GM23338 (cell line): ENCODE measurements at regions not wholly inside any gene's neighbourhood (a gene's known extent, or its start where the extent isn't known, plus 50 kb on each side); places are given as distances from the start of the nearest gene placed in this dataset.

Experiments
- ATAC-seq: fragments of 200-7000 bp; cut with Tn5 transposase; 3 replicates; pipeline ENCODE4 v1.9.1; 2020
- DNase-seq: peaks from one replicate; pipeline ENCODE4 v3.0.0-alpha.2; 2015; ENCODE audit warnings: low spot score
- H2AFZ ChIP-seq: fragments of 200-600 bp; sonication (generic); 2 replicates; pipeline ENCODE4 v1.8.0; 2016; ENCODE audit warnings: antibody characterized with exemption, mild to moderate bottlenecking, moderate library complexity
- H3F3A ChIP-seq: fragments of 200-600 bp; sonication (generic); replicated peaks from 2 replicates; pipeline ENCODE4 v1.8.0; 2017; ENCODE audit warnings: antibody characterized with exemption, mixed run types, low read depth
- H3K27ac ChIP-seq: fragments of 200-600 bp; sonication (generic); 2 replicates; pipeline ENCODE4 v1.6.1; 2016; ENCODE audit warnings: low read depth
- H3K27me3 ChIP-seq: fragments of 200-600 bp; sonication (generic); 2 replicates; pipeline ENCODE4 v1.8.0; 2016; ENCODE audit warnings: mild to moderate bottlenecking, mixed run types, moderate library complexity; ENCODE audit not compliant: insufficient read depth
- H3K36me3 ChIP-seq: fragments of 200-600 bp; sonication (generic); 2 replicates; pipeline ENCODE4 v1.8.0; 2016; ENCODE audit warnings: mild to moderate bottlenecking; ENCODE audit not compliant: insufficient read depth
- H3K4me1 ChIP-seq: fragments of 200-600 bp; sonication (generic); 2 replicates; pipeline ENCODE4 v1.8.0; 2016; ENCODE audit warnings: mild to moderate bottlenecking, moderate library complexity; ENCODE audit not compliant: insufficient read depth
- H3K4me2 ChIP-seq: fragments of 200-600 bp; sonication (generic); 2 replicates; pipeline ENCODE4 v1.7.1; 2017; ENCODE audit warnings: mixed run types
- H3K4me3 ChIP-seq: fragments of 200-600 bp; sonication (generic); 2 replicates; pipeline ENCODE4 v1.6.1; 2016; ENCODE audit warnings: mixed run types
- H3K79me2 ChIP-seq: fragments of 200-600 bp; sonication (generic); replicated peaks from 2 replicates; pipeline ENCODE4 v1.8.0; 2017; ENCODE audit warnings: mild to moderate bottlenecking; ENCODE audit not compliant: insufficient read depth
- H3K9me2 ChIP-seq: fragments of 200-600 bp; sonication (generic); 2 replicates; pipeline ENCODE4 v1.8.0; 2017; ENCODE audit not compliant: insufficient read depth
- H4K20me1 ChIP-seq: fragments of 200-600 bp; sonication (generic); replicated peaks from 2 replicates; pipeline ENCODE4 v1.8.0; 2017; ENCODE audit warnings: mild to moderate bottlenecking; ENCODE audit not compliant: insufficient read depth
- H3K27ac Mint-ChIP-seq: 2 replicates; pipeline ENCODE4 v1.8.0; 2020; ENCODE audit warnings: inconsistent platforms, mild to moderate bottlenecking, moderate library complexity, mixed read lengths
- H3K27me3 Mint-ChIP-seq: 3 replicates; pipeline ENCODE4 v1.8.0; 2022; ENCODE audit warnings: low read depth, mild to moderate bottlenecking, moderate library complexity, mixed read lengths, inconsistent platforms; ENCODE audit not compliant: insufficient read depth, poor library complexity
- H3K36me3 Mint-ChIP-seq: 3 replicates; pipeline ENCODE4 v1.8.0; 2021; ENCODE audit warnings: low read depth, mild to moderate bottlenecking, inconsistent platforms, moderate library complexity, mixed read lengths
- H3K4me1 Mint-ChIP-seq: 3 replicates; pipeline ENCODE4 v1.8.0; 2020; ENCODE audit warnings: mild to moderate bottlenecking, inconsistent platforms, mixed read lengths
- H3K4me3 Mint-ChIP-seq: 3 replicates; pipeline ENCODE4 v1.8.0; 2021; ENCODE audit warnings: moderate library complexity, mild to moderate bottlenecking, inconsistent platforms, mixed read lengths
- H3K9me3 Mint-ChIP-seq: 3 replicates; pipeline ENCODE4 v1.8.0; 2020; ENCODE audit warnings: moderate library complexity, mild to moderate bottlenecking, inconsistent platforms, mixed read lengths
- CREB1 ChIP-seq: fragments of 250-450 bp; sonication (Bioruptor Pico); IDR thresholded peaks from 2 replicates; pipeline ENCODE4 v1.5.0; 2020; ENCODE audit warnings: low read depth, mild to moderate bottlenecking, moderate library complexity
- CTCF ChIP-seq, 2 experiments: fragments of 200-600 bp in 1 of 2; sonication (generic) in 1 of 2; conservative IDR thresholded peaks; 2 replicates each; pipeline versions ENCODE4 v1.5.1 to v1.6.1; 2016 to 2017; ENCODE audit warnings: antibody characterized with exemption in 2 of 2, low read depth in 2 of 2, mild to moderate bottlenecking in 2 of 2, moderate library complexity in 1 of 2
- ETS1 ChIP-seq: IDR thresholded peaks from 2 replicates; pipeline ENCODE4 v1.6.1; 2016; ENCODE audit warnings: antibody characterized with exemption
- EZH2 ChIP-seq: fragments of 200-600 bp; sonication (generic); IDR thresholded peaks from one replicate; pipeline ENCODE4 v1.8.0; 2017; ENCODE audit warnings: antibody characterized with exemption, mild to moderate bottlenecking, low read depth; ENCODE audit not compliant: unreplicated experiment
- EZH2phosphoT487 ChIP-seq: fragments of 200-600 bp; sonication (generic); IDR thresholded peaks from one replicate; pipeline ENCODE4 v1.8.1; 2018; ENCODE audit warnings: antibody characterized with exemption; ENCODE audit not compliant: unreplicated experiment
- NANOG ChIP-seq: IDR thresholded peaks from 2 replicates; pipeline ENCODE4 v1.6.1; 2016; ENCODE audit warnings: antibody characterized with exemption, borderline replicate concordance
- REST ChIP-seq: IDR thresholded peaks from one replicate; pipeline ENCODE4 v1.6.1; 2018; ENCODE audit warnings: antibody characterized with exemption; ENCODE audit not compliant: unreplicated experiment
- STAT1 ChIP-seq: IDR thresholded peaks from one replicate; pipeline ENCODE4 v1.6.1; 2016; ENCODE audit warnings: antibody characterized with exemption; ENCODE audit not compliant: unreplicated experiment
- ZNF331 ChIP-seq: fragments of 250-450 bp; sonication (Bioruptor Pico); IDR thresholded peaks from 2 replicates; pipeline ENCODE4 v1.5.0; 2020; ENCODE audit warnings: low read depth, mild to moderate bottlenecking, moderate library complexity

- Histone ChIP-seq H2AFZ (no peak overlapping the region; the same call in 1 of the 2 replicates), H3K4me1 (no peaks in the 10 kb centered on the region), H4K20me1 (no peaks in the 10 kb centered on the region), H3K4me3 (no peak overlapping the region), H3K36me3 (no peaks in the 10 kb centered on the region), H3K9me2 (peaks cover 10% of the 10 kb centered on the region; the same call in 1 of the 2 replicates), H3K27me3 (no peaks in the 10 kb centered on the region), H3K79me2 (no peaks in the 10 kb centered on the region), H3F3A (no peaks in the 10 kb centered on the region), H3K4me2 (no peak overlapping the region), H3K27ac (no peak overlapping the region)
- Mint-ChIP-seq H3K27ac (no peak overlapping the region), H3K27me3 (no peaks in the 10 kb centered on the region), H3K4me1 (no peaks in the 10 kb centered on the region), H3K4me3 (no peak overlapping the region), H3K9me3 (no peaks in the 10 kb centered on the region), H3K36me3 (no peaks in the 10 kb centered on the region)
- ATAC-seq = no peak
- DNase-seq = no peak
- TF ChIP-seq CTCF (conservative IDR thresholded peaks at IDR 0.05; ENCODE audit: low read depth in 2 of 2) (no peak), REST (no peak), NANOG (no peak), ETS1 (no peak), CREB1 (CRISPR knock-in tag) (no peak), STAT1 (no peak), EZH2phosphoT487 (no peak)
Observed at GRCh38 chr1:88286716-88287115, 397.4 kb upstream of the PKN2 start.

GRCh38 chr1:88288571-88288970 lies 395.5 kb upstream of the PKN2 start:
- H3K36me3 Mint-ChIP-seq = no peaks in the 10 kb centered on the region
- no peaks in the 10 kb centered on the region for H3K4me1 Mint-ChIP-seq
- TF ChIP-seq EZH2 = no peak
- TF ChIP-seq CREB1 (CRISPR knock-in tag) = no peak
- TF ChIP-seq NANOG = no peak
- no peak for TF ChIP-seq ETS1
- TF ChIP-seq CTCF (conservative IDR thresholded peaks at IDR 0.05; ENCODE audit: low read depth in 2 of 2) = no peak
- no peak for TF ChIP-seq EZH2phosphoT487
- no peak for TF ChIP-seq ZNF331 (CRISPR knock-in tag)

More at GRCh38 chr1:88288571-88288970, 395.5 kb upstream of the PKN2 start:
- H2AFZ ChIP-seq = no peak overlapping the region
- no peaks in the 10 kb centered on the region for H3K36me3 ChIP-seq
- H3K4me3 ChIP-seq = no peak overlapping the region
- H3K27me3 ChIP-seq = no peaks in the 10 kb centered on the region
- no peaks in the 10 kb centered on the region for H3K9me3 Mint-ChIP-seq
- no peak overlapping the region for H3K4me3 Mint-ChIP-seq
- H3K9me2 ChIP-seq = peaks cover 5% of the 10 kb centered on the region; the same call in 1 of the 2 replicates
- H3K79me2 ChIP-seq = no peaks in the 10 kb centered on the region
- H3K4me2 ChIP-seq = no peak overlapping the region
- H4K20me1 ChIP-seq = no peaks in the 10 kb centered on the region
- no peak for DNase-seq
- H3F3A ChIP-seq = no peaks in the 10 kb centered on the region
- H3K27ac ChIP-seq = no peak overlapping the region
- ATAC-seq = no peak
- H3K4me1 ChIP-seq = no peaks in the 10 kb centered on the region
- H3K27me3 Mint-ChIP-seq = no peaks in the 10 kb centered on the region
- H3K27ac Mint-ChIP-seq = no peak overlapping the region
